SK-N-SH (cell line): ENCODE measurements at regions not wholly inside any gene's neighbourhood (a gene's known extent, or its start where the extent isn't known, plus 50 kb on each side); places are given as distances from the start of the nearest gene placed in this dataset.

Experiments used
- CTCF ChIA-PET: fragments of 300-600, 350-600 bp; formaldehyde crosslinking; extraction: SDS; loops from one replicate; lab custom pipeline; 2021; lab: Yijun Ruan, JAX
- POLR2A ChIA-PET: fragments of 350-600 bp; sonication (Branson Sonifier 250); formaldehyde crosslinking; extraction: SDS; loops from one replicate; lab custom pipeline; 2020; ENCODE audit warnings: antibody characterized with exemption, inconsistent platforms; lab: Yijun Ruan, JAX
- DNase-seq: peaks from one replicate; pipeline ENCODE4 v3.0.0; 2012
- H2AFZ ChIP-seq: fragments of 200-600 bp; sonication (generic); 2 replicates; pipeline ENCODE4 v1.8.1; 2016; ENCODE audit warnings: antibody characterized with exemption, mild to moderate bottlenecking, low read depth
- H3F3A ChIP-seq: fragments of 200-600 bp; sonication (generic); replicated peaks from 2 replicates; pipeline ENCODE3; 2016; ENCODE audit warnings: antibody characterized with exemption, mild to moderate bottlenecking; ENCODE audit not compliant: insufficient read depth
- H3K27ac ChIP-seq, 2 experiments: fragments of 200-500 bp in 1 of 2; fragments of 200-600 bp in 1 of 2; sonication (Bioruptor generic) in 1 of 2; sonication (generic), shearing (Covaris generic) in 1 of 2; 2 replicates each; pipeline versions ENCODE4 v1.5.1 to v1.6.1; 2014 to 2016; ENCODE audit warnings: low read depth in 2 of 2, inconsistent platforms in 1 of 2, low read length in 1 of 2, mild to moderate bottlenecking in 1 of 2, mixed read lengths in 1 of 2
- H3K27me3 ChIP-seq: fragments of 200-600 bp; sonication (generic), shearing (Covaris generic); 2 replicates; pipeline ENCODE4 v1.6.1; 2016; ENCODE audit warnings: mixed run types; ENCODE audit not compliant: insufficient read depth
- H3K36me3 ChIP-seq, 2 experiments: fragments of 200-500 bp in 1 of 2; fragments of 200-600 bp in 1 of 2; sonication (Bioruptor generic) in 1 of 2; sonication (generic) in 1 of 2; replicated peaks in 1 of 2; 2 replicates each; pipeline versions ENCODE3 to v1.5.1; 2014 to 2016; ENCODE audit warnings: low read length in 1 of 2, mild to moderate bottlenecking in 1 of 2; ENCODE audit not compliant: insufficient read depth in 2 of 2, control insufficient read depth in 1 of 2
- H3K4me1 ChIP-seq, 2 experiments: fragments of 200-500 bp in 1 of 2; fragments of 200-600 bp in 1 of 2; sonication (Bioruptor generic) in 1 of 2; sonication (generic), shearing (Covaris generic) in 1 of 2; 2 replicates each; pipeline versions ENCODE4 v1.5.1 to v1.6.1; 2014 to 2016; ENCODE audit warnings: low read depth in 1 of 2, low read length in 1 of 2, mixed run types in 1 of 2; ENCODE audit not compliant: insufficient read depth in 2 of 2, control insufficient read depth in 1 of 2
- H3K4me2 ChIP-seq: fragments of 200-600 bp; sonication (generic), shearing (Covaris generic); 2 replicates; pipeline ENCODE4 v1.6.1; 2017; ENCODE audit warnings: mixed run types
- H3K4me3 ChIP-seq, 2 experiments: fragments of 200-500 bp in 1 of 2; fragments of 200-600 bp in 1 of 2; sonication (Bioruptor generic) in 1 of 2; sonication (generic), shearing (Covaris generic) in 1 of 2; 2 replicates each; pipeline versions ENCODE4 v1.5.1 to v1.8.1; 2014 to 2016; ENCODE audit warnings: low read depth in 2 of 2, inconsistent platforms in 1 of 2, low read length in 1 of 2, mild to moderate bottlenecking in 1 of 2, mixed read lengths in 1 of 2, moderate library complexity in 1 of 2
- H3K79me2 ChIP-seq: fragments of 200-600 bp; sonication (generic); 2 replicates; pipeline ENCODE4 v1.8.1; 2017; ENCODE audit warnings: mild to moderate bottlenecking; ENCODE audit not compliant: insufficient read depth
- H3K9ac ChIP-seq: fragments of 200-600 bp; sonication (generic); 2 replicates; pipeline ENCODE4 v1.6.1; 2017; ENCODE audit warnings: mixed run types
- H3K9me2 ChIP-seq: fragments of 200-600 bp; sonication (generic); 2 replicates; pipeline ENCODE4 v1.6.1; 2017; ENCODE audit warnings: mixed run types
- H3K9me3 ChIP-seq: fragments of 200-600 bp; sonication (generic); 2 replicates; pipeline ENCODE4 v1.6.1; 2017; ENCODE audit warnings: mixed run types, mild to moderate bottlenecking, moderate library complexity
- H4K20me1 ChIP-seq: fragments of 200-600 bp; sonication (generic); 2 replicates; pipeline ENCODE4 v1.6.1; 2017; ENCODE audit warnings: mild to moderate bottlenecking, mixed run types; ENCODE audit not compliant: insufficient read depth
- CHD2 ChIP-seq: fragments of 150-350 bp; IDR thresholded peaks from 2 replicates; pipeline ENCODE4 v1.6.1; 2018; ENCODE audit warnings: low read length; ENCODE audit not compliant: partially characterized antibody
- ELF1 ChIP-seq: IDR thresholded peaks from 2 replicates; pipeline ENCODE4 v1.4.0; 2012
- EP300 ChIP-seq, 2 experiments: IDR thresholded peaks; 2 replicates each; pipeline versions ENCODE4 v1.4.0 to v1.6.1; 2012; ENCODE audit warnings: borderline replicate concordance in 1 of 2, low read depth in 1 of 2, low read length in 1 of 2
- EZH2phosphoT487 ChIP-seq: fragments of 200-600 bp; sonication (generic); IDR thresholded peaks from 2 replicates; pipeline ENCODE4 v1.6.1; 2017; ENCODE audit warnings: low read depth, mixed run types, mild to moderate bottlenecking, antibody characterized with exemption, moderate library complexity, borderline replicate concordance
- FOSL2 ChIP-seq: IDR thresholded peaks from 2 replicates; pipeline ENCODE4 v1.4.0; 2012; ENCODE audit warnings: low read depth, mild to moderate bottlenecking, moderate library complexity, borderline replicate concordance
- GABPA ChIP-seq: IDR thresholded peaks from 2 replicates; pipeline ENCODE4 v1.4.0; 2012; ENCODE audit warnings: low read depth, mild to moderate bottlenecking
- GATA2 ChIP-seq: sonication (generic); formaldehyde crosslinking; IDR thresholded peaks from 2 replicates; pipeline ENCODE4 v1.5.0; 2020; ENCODE audit warnings: mild to moderate bottlenecking, missing genetic modification reagents
- IRF3 ChIP-seq: fragments of 150-350 bp; IDR thresholded peaks from 2 replicates; pipeline ENCODE4 v1.6.1; 2016; ENCODE audit warnings: mild to moderate bottlenecking, low read depth, low read length
- JUND ChIP-seq: IDR thresholded peaks from 2 replicates; pipeline ENCODE4 v1.4.0; 2012
- MAX ChIP-seq: IDR thresholded peaks from 2 replicates; pipeline ENCODE4 v1.4.0; 2012; ENCODE audit warnings: low read depth
- MEF2A ChIP-seq: IDR thresholded peaks from 2 replicates; pipeline ENCODE4 v1.4.0; 2012; ENCODE audit warnings: low read depth, borderline replicate concordance
- PBX3 ChIP-seq: IDR thresholded peaks from 2 replicates; pipeline ENCODE4; 2012
- POLR2AphosphoS5 ChIP-seq: IDR thresholded peaks from 2 replicates; pipeline ENCODE4 v1.6.1; 2012; ENCODE audit warnings: low read depth, low read length
- RAD21 ChIP-seq: IDR thresholded peaks from 2 replicates; pipeline ENCODE4 v1.6.1; 2012; ENCODE audit warnings: mild to moderate bottlenecking, low read length
- RCOR1 ChIP-seq: fragments of 150-350 bp; IDR thresholded peaks from 2 replicates; pipeline ENCODE4 v1.6.1; 2017; ENCODE audit warnings: antibody characterized with exemption, low read length
- RXRA ChIP-seq: IDR thresholded peaks from 2 replicates; pipeline ENCODE4 v1.4.0; 2012; ENCODE audit warnings: low read depth, mild to moderate bottlenecking, borderline replicate concordance
- SIN3A ChIP-seq: IDR thresholded peaks from 2 replicates; pipeline ENCODE4 v1.6.1; 2012; ENCODE audit warnings: low read depth, mild to moderate bottlenecking, low read length, moderate library complexity, borderline replicate concordance
- SMC3 ChIP-seq: IDR thresholded peaks from 2 replicates; pipeline ENCODE4 v1.6.1; 2012; ENCODE audit warnings: low read depth, low read length, improper control_type of control experiment
- TEAD4 ChIP-seq: IDR thresholded peaks from 2 replicates; pipeline ENCODE4 v1.4.0; 2012; ENCODE audit warnings: mild to moderate bottlenecking, borderline replicate concordance; ENCODE audit not compliant: insufficient read depth
- USF1 ChIP-seq: IDR thresholded peaks from 2 replicates; pipeline ENCODE4 v1.4.0; 2012; ENCODE audit warnings: low read depth, borderline replicate concordance
- USF2 ChIP-seq: fragments of 150-350 bp; IDR thresholded peaks from 2 replicates; pipeline ENCODE4 v1.6.1; 2017; ENCODE audit warnings: antibody characterized with exemption, low read length, low read depth, borderline replicate concordance
- ZBTB33 ChIP-seq: IDR thresholded peaks from 2 replicates; pipeline ENCODE4 v1.4.0; 2012; ENCODE audit warnings: low read depth, borderline replicate concordance
- WGBS: methylation state at CpG from one replicate; pipeline ENCODE4 v1.1.6; 2017; ENCODE audit warnings: low lambda C conversion rate; 5-methylcytosine and 5-hydroxymethylcytosine counted together

- Histone ChIP-seq H3K9me3 (no peaks in the 10 kb centered on the region), H3K4me2 (no peak overlapping the region), H4K20me1 (no peaks in the 10 kb centered on the region), H2AFZ (no peak overlapping the region), H3K79me2 (no peaks in the 10 kb centered on the region), H3K4me1 (no peaks in the 10 kb centered on the region), H3K36me3 (no peaks in the 10 kb centered on the region), H3K4me3 (no peak overlapping the region), H3K27me3 (no peaks in the 10 kb centered on the region), H3K9me2 (no peaks in the 10 kb centered on the region), H3F3A (no peaks in the 10 kb centered on the region), H3K27ac (no peak overlapping the region), H3K9ac (no peak overlapping the region)
- POLR2A ChIA-PET, result no interaction called here
- DNase-seq, result no peak
- CTCF ChIA-PET, result no interaction called here
- WGBS, result 0% methylated on average over 5 of the region's 5 CpGs
- TF ChIP-seq ELF1 (no peak), TEAD4 (no peak), JUND (no peak), PBX3 (no peak), SIN3A (no peak), EP300 (IDR thresholded peaks at IDR 0.05; ENCODE audit: borderline replicate concordance in 1 of 2, low read depth in 1 of 2, low read length in 1 of 2) (no peak), SMC3 (no peak), RXRA (no peak), GATA2 (CRISPR knock-in tag) (no peak), GABPA (no peak), FOSL2 (no peak), POLR2AphosphoS5 (no peak), EZH2phosphoT487 (no peak), RCOR1 (no peak), USF1 (no peak), USF2 (no peak)
Observed at GRCh38 chr14:85798856-85799255, 268.9 kb downstream of the FLRT2 start.

GRCh38 chr14:85793533-85793932 is 263.6 kb downstream of the FLRT2 start:
- Histone ChIP-seq H4K20me1 (no peaks in the 10 kb centered on the region), H3K4me3 (no peak overlapping the region), H3K9me3 (no peaks in the 10 kb centered on the region), H3K36me3 (no peaks in the 10 kb centered on the region), H3K9ac (no peak overlapping the region), H3F3A (no peaks in the 10 kb centered on the region), H3K4me2 (no peak overlapping the region), H3K4me1 (no peaks in the 10 kb centered on the region), H3K79me2 (no peaks in the 10 kb centered on the region), H3K27ac (no peak overlapping the region), H3K9me2 (no peaks in the 10 kb centered on the region), H2AFZ (no peak overlapping the region), H3K27me3 (no peaks in the 10 kb centered on the region)
- POLR2A ChIA-PET, result no interaction called here
- DNase-seq, result no peak
- CTCF ChIA-PET, result no interaction called here
- 3% methylated on average over 1 of the region's 1 CpG for WGBS
- TF ChIP-seq EZH2phosphoT487 (no peak), GABPA (no peak), MAX (no peak), SMC3 (no peak), GATA2 (CRISPR knock-in tag) (no peak), MEF2A (no peak), IRF3 (no peak), TEAD4 (no peak), CHD2 (no peak), ZBTB33 (no peak), RAD21 (no peak), PBX3 (no peak), FOSL2 (no peak)
